Activated B cell treated with CpG ODN at 0.5 μM for 24 hours (primary cell): ENCODE measurements at regions not wholly inside any gene's neighbourhood (a gene's known extent, or its start where the extent isn't known, plus 50 kb on each side); places are given as distances from the start of the nearest gene placed in this dataset.

Experiments
- ATAC-seq: fragments of 200-7000 bp; cut with Tn5 transposase; one replicate; pipeline ENCODE4 v1.10.0; 2021; ENCODE audit warnings: low read depth, mild to moderate bottlenecking, moderate library complexity
- CTCF ChIA-PET: fragments of 350-600 bp; sonication (Branson Sonifier 250); formaldehyde crosslinking; loops from one replicate; lab custom pipeline; 2021; ENCODE audit warnings: antibody characterized with exemption; lab: Charles Lee
- POLR2A ChIA-PET: fragments of 350-600 bp; sonication (Branson Sonifier 250); formaldehyde crosslinking; loops from one replicate; lab custom pipeline; 2021; ENCODE audit warnings: antibody characterized with exemption; lab: Charles Lee
- DNase-seq: peaks from one replicate; pipeline ENCODE4 v3.0.0; 2022
- H3K27ac Mint-ChIP-seq: one replicate; pipeline ENCODE4 v1.8.0; 2020; ENCODE audit warnings: mixed read lengths
- H3K27me3 Mint-ChIP-seq: one replicate; pipeline ENCODE4 v1.8.0; 2021; ENCODE audit warnings: mixed read lengths
- H3K36me3 Mint-ChIP-seq: one replicate; pipeline ENCODE4 v1.8.0; 2021; ENCODE audit warnings: low read depth, mixed read lengths
- H3K4me1 Mint-ChIP-seq: one replicate; pipeline ENCODE4 v1.8.0; 2021; ENCODE audit warnings: mixed read lengths
- H3K4me3 Mint-ChIP-seq: one replicate; pipeline ENCODE4 v1.8.0; 2020; ENCODE audit warnings: mild to moderate bottlenecking, mixed read lengths
- H3K9me3 Mint-ChIP-seq: one replicate; pipeline ENCODE4 v1.8.0; 2020; ENCODE audit warnings: mixed read lengths
- CTCF ChIP-seq: fragments of 200-600 bp; IDR thresholded peaks from one replicate; pipeline ENCODE4 v1.8.0; 2022; ENCODE audit warnings: antibody characterized with exemption, mild to moderate bottlenecking
- intact Hi-C: fragments of 100-400 bp; cut with micrococcal nuclease; formaldehyde crosslinking; loops from one replicate; pipeline ENCODE4 v1.15.1; 2024

- Mint-ChIP-seq H3K36me3 (no peaks in the 10 kb centered on the region), H3K4me3 (no peak overlapping the region), H3K27ac (no peak overlapping the region), H3K9me3 (peaks cover 10% of the 10 kb centered on the region), H3K4me1 (no peaks in the 10 kb centered on the region), H3K27me3 (peaks cover 1% of the 10 kb centered on the region)
- ATAC-seq: no peak
- intact Hi-C loops: no loop called here
- ChIA-PET POLR2A (no interaction called here), CTCF (no interaction called here)
- DNase-seq: no peak
- TF ChIP-seq CTCF: no peak
These were observed 86.3 kb upstream of the NANOS1 start for GRCh38 chr10:118943253-118943652.

DNA sequence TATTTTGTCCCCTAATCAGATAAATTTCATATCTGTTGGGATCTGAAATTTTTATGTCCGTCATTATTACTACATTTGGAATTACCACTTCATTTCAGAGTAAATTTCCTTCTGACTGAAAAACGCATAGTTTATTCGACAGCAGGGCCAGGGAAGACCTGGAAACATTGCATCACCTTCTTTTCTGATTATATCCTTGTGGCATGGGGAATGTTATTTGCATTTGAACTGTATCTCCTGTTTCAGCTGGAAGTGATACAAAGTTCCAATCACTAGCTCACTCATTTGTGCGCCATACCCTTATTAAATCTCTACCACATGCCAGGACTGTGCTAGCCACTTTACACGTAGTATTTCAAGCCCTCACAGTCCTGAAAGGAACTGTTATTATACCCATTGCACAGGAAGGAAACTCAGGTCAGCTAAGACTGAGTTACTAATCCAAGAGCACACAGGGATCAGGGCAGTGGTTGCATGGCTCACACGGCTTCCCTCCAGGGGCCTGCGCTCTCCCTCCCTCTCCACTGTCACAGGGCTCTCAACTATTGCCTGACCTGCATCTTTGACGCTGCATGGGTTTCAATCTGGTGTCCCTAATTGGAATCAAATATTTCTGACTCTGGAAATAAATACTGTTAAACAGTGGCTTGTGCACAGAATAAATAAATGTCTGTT, 84.4 kb upstream of the NANOS1 start:
- ChIA-PET CTCF (no interaction called here), POLR2A (no interaction called here)
- Mint-ChIP-seq H3K4me3 (no peak overlapping the region), H3K36me3 (no peaks in the 10 kb centered on the region), H3K9me3 (peaks cover 6% of the 10 kb centered on the region), H3K4me1 (no peaks in the 10 kb centered on the region), H3K27me3 (peaks cover 5% of the 10 kb centered on the region), H3K27ac (no peak overlapping the region)
- no peak for DNase-seq
- TF ChIP-seq CTCF: no peak
- intact Hi-C loops: no loop called here
- no peak for ATAC-seq

- Mint-ChIP-seq H3K4me3 (no peak overlapping the region), H3K27me3 (peaks cover 24% of the 10 kb centered on the region)
- no peak for TF ChIP-seq CTCF
These were observed 80.7 kb upstream of the NANOS1 start for GRCh38 chr10:118948786-118949185.

GRCh38 chr10:118950190-118950680, 79.3 kb upstream of the NANOS1 start:
- H3K4me3 Mint-ChIP-seq: no peak overlapping the region
- intact Hi-C loops: no loop called here
- no peaks in the 10 kb centered on the region for H3K36me3 Mint-ChIP-seq
- no peak overlapping the region for H3K27ac Mint-ChIP-seq
- no peaks in the 10 kb centered on the region for H3K9me3 Mint-ChIP-seq
- POLR2A ChIA-PET: no interaction called here
- no peaks in the 10 kb centered on the region for H3K4me1 Mint-ChIP-seq
- DNase-seq (no peak), ATAC-seq (no peak)
- H3K27me3 Mint-ChIP-seq: peaks cover 26% of the 10 kb centered on the region
- CTCF ChIA-PET: no interaction called here
- no peak for TF ChIP-seq CTCF

More at GRCh38 chr10:118948786-118949185, 80.7 kb upstream of the NANOS1 start:
- DNase-seq (no peak), ATAC-seq (no peak)
- ChIA-PET POLR2A (no interaction called here), CTCF (no interaction called here)
- intact Hi-C loops: no loop called here
- Mint-ChIP-seq H3K36me3 (no peaks in the 10 kb centered on the region), H3K9me3 (no peaks in the 10 kb centered on the region), H3K4me1 (no peaks in the 10 kb centered on the region), H3K27ac (no peak overlapping the region)

DNA sequence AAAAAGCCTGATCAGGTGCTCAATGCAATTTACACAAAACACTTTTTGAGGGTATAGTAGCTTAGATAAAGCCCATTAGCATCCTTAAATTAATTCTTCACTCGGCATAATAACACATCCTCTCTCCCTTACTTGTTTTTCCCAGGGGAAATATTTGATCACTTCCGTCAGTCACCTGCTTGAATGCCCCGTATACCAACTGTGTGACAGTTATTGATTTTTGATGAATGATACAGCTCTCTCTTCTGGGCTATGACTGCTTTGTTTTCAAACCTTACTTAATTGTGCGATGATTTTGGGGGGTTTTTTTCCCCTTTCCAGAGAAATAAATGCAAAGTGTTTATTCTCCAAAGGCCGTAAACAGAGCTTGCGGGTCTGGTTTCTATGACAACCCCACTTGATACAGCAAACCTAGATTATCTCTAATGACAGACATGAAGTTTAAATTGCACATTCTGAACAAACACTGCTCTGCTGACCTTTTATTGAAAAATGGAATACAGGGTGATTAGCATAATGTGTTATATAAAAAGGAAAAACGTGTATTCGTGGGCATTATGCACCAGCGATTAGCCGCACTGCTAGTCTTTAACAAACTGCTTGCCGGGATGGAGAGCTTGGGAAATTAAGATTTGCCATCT, 78.4 kb upstream of the NANOS1 start:
- Mint-ChIP-seq H3K9me3 (no peaks in the 10 kb centered on the region), H3K27me3 (peaks cover 26% of the 10 kb centered on the region), H3K4me1 (no peaks in the 10 kb centered on the region), H3K27ac (no peak overlapping the region), H3K36me3 (no peaks in the 10 kb centered on the region), H3K4me3 (no peak overlapping the region)
- intact Hi-C loops: no loop called here
- no peak for TF ChIP-seq CTCF
- ChIA-PET CTCF (no interaction called here), POLR2A (no interaction called here)
- ATAC-seq: no peak
- no peak for DNase-seq
